ENCODE measurements at regions not wholly inside any gene's neighbourhood (a gene's known extent, or its start where the extent isn't known, plus 50 kb on each side); places are given as distances from the start of the nearest gene placed in this dataset.

GRCh38 chr15:95765161-95765560 lies 565.3 kb upstream of the NR2F2 start:
- TF ChIP-seq CTCF (IDR thresholded peaks at IDR 0.05): no peak
- TF ChIP-seq ZNF423 (CRISPR knock-in tag; IDR thresholded peaks at IDR 0.05): no peak
- no peak for TF ChIP-seq ZNF232 (CRISPR knock-in tag; IDR thresholded peaks at IDR 0.05)
- TF ChIP-seq, protein P1, sequence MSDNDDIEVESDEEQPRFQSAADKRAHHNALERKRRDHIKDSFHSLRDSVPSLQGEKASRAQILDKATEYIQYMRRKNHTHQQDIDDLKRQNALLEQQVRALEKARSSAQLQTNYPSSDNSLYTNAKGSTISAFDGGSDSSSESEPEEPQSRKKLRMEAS (CRISPR knock-in tag; IDR thresholded peaks at IDR 0.05): no peak
- no peak for TF ChIP-seq GABPB1 (CRISPR knock-in tag; IDR thresholded peaks at IDR 0.05)
